ENCODE measurements at regions not wholly inside any gene's neighbourhood (a gene's known extent, or its start where the extent isn't known, plus 50 kb on each side); places are given as distances from the start of the nearest gene placed in this dataset.

GRCh38 chr7:35987016-35987415 is 166.0 kb upstream of the EEPD1 start:
- H3K23ac ChIP-seq (ENCODE audit: insufficient read length, low read depth, low read length), result no peak overlapping the region
- no CpG with 5 or more reads among the region's 6 CpGs for WGBS (ENCODE audit: extremely low coverage, insufficient read length, low lambda C conversion rate)
- H3K56ac ChIP-seq (ENCODE audit: insufficient read length, low read depth, low read length), result no peak overlapping the region
- H2BK5ac ChIP-seq (ENCODE audit: insufficient read length, low read length), result no peak overlapping the region
- H3K14ac ChIP-seq (ENCODE audit: insufficient read depth, low read length), result no peak overlapping the region; the same call in 1 of the 2 replicates
- H3K9me3 ChIP-seq (ENCODE audit: control insufficient read depth, low read depth, low read length), result no peaks in the 10 kb centered on the region
- H2AFZ ChIP-seq (ENCODE audit: low read length), result no peak overlapping the region
- H3K23me2 ChIP-seq (ENCODE audit: insufficient read length, low read depth, low read length, poor library complexity, severe bottlenecking), result no peaks in the 10 kb centered on the region
- Mint-ChIP-seq H3K4me1 (peaks cover 5 to 7% of the 10 kb centered on the region in 2 experiments; a peak in 3 of 4 replicates), H3K4me3 (no peak overlapping the region), H3K9me3 (no peaks in the 10 kb centered on the region), H3K36me3 (ENCODE audit: insufficient read depth in 1 of 3, low read depth in 3 of 3) (no peaks in the 10 kb centered on the region), H3K27ac (no peak overlapping the region; a peak in 1 of 7 replicates), H3K27me3 (ENCODE audit: low read depth) (no peaks in the 10 kb centered on the region; the same call in 1 of the 2 replicates)
- H2AK5ac ChIP-seq (ENCODE audit: insufficient read length, low read length), result no peak overlapping the region
- H2BK120ac ChIP-seq (ENCODE audit: low read depth, low read length, poor library complexity, severe bottlenecking), result no peak overlapping the region
- no peak for DNase-seq
- TF ChIP-seq, protein P1, sequence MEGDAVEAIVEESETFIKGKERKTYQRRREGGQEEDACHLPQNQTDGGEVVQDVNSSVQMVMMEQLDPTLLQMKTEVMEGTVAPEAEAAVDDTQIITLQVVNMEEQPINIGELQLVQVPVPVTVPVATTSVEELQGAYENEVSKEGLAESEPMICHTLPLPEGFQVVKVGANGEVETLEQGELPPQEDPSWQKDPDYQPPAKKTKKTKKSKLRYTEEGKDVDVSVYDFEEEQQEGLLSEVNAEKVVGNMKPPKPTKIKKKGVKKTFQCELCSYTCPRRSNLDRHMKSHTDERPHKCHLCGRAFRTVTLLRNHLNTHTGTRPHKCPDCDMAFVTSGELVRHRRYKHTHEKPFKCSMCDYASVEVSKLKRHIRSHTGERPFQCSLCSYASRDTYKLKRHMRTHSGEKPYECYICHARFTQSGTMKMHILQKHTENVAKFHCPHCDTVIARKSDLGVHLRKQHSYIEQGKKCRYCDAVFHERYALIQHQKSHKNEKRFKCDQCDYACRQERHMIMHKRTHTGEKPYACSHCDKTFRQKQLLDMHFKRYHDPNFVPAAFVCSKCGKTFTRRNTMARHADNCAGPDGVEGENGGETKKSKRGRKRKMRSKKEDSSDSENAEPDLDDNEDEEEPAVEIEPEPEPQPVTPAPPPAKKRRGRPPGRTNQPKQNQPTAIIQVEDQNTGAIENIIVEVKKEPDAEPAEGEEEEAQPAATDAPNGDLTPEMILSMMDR (conservative IDR thresholded peaks at IDR 0.05), result no peak
- H3K9ac ChIP-seq (ENCODE audit: extremely low read depth, insufficient read length, low read length), result no peak overlapping the region
- H4K8ac ChIP-seq (replicated peaks; ENCODE audit: insufficient read length, low read depth, low read length), result no peak overlapping the region
- no peak overlapping the region for H2BK20ac ChIP-seq (ENCODE audit: low read depth, low read length, poor library complexity, severe bottlenecking)
- H3K27ac ChIP-seq (ENCODE audit: insufficient read length, low read depth, low read length), result no peak overlapping the region
- H4K91ac ChIP-seq (ENCODE audit: insufficient read length, low read depth, low read length), result no peak overlapping the region
- no peak overlapping the region for H2BK15ac ChIP-seq (ENCODE audit: low read depth, low read length)
- no peak overlapping the region for H3K18ac ChIP-seq (ENCODE audit: insufficient read length, low read depth, low read length)
- H3K4me2 ChIP-seq (ENCODE audit: insufficient read depth, insufficient read length, low read length), result no peak overlapping the region
- H2BK12ac ChIP-seq (ENCODE audit: insufficient read length, low read depth, low read length), result no peak overlapping the region
- H4K20me1 ChIP-seq (ENCODE audit: control insufficient read depth, insufficient read depth, insufficient read length), result no peaks in the 10 kb centered on the region
- no peak overlapping the region for H3T11ph ChIP-seq (ENCODE audit: low read length)
- H3K4ac ChIP-seq (ENCODE audit: low read depth, low read length), result no peak overlapping the region
- H3K4me1 ChIP-seq (ENCODE audit: insufficient read depth, low read length), result no peaks in the 10 kb centered on the region
- no peak overlapping the region for H4K5ac ChIP-seq (ENCODE audit: insufficient read length, low read depth, low read length)
- no peaks in the 10 kb centered on the region for H3K79me2 ChIP-seq (ENCODE audit: insufficient read depth, low read length)
- no peaks in the 10 kb centered on the region for H3K79me1 ChIP-seq (ENCODE audit: insufficient read depth, low read depth, low read length, poor library complexity, severe bottlenecking)
- H3K27me3 ChIP-seq (ENCODE audit: insufficient read depth, low read length), result no peaks in the 10 kb centered on the region
